GM12892 (cell line): ENCODE measurements at regions not wholly inside any gene's neighbourhood (a gene's known extent, or its start where the extent isn't known, plus 50 kb on each side); places are given as distances from the start of the nearest gene placed in this dataset.

Experiments
- POLR2A ChIP-seq: IDR thresholded peaks from 2 replicates; pipeline ENCODE4 v1.6.1; 2011; ENCODE audit warnings: low read depth, low read length, control low read depth
- TAF1 ChIP-seq: IDR thresholded peaks from 2 replicates; pipeline ENCODE4 v1.6.1; 2011; ENCODE audit warnings: low read depth, mild to moderate bottlenecking, control low read depth, low read length, borderline replicate concordance

DNA sequence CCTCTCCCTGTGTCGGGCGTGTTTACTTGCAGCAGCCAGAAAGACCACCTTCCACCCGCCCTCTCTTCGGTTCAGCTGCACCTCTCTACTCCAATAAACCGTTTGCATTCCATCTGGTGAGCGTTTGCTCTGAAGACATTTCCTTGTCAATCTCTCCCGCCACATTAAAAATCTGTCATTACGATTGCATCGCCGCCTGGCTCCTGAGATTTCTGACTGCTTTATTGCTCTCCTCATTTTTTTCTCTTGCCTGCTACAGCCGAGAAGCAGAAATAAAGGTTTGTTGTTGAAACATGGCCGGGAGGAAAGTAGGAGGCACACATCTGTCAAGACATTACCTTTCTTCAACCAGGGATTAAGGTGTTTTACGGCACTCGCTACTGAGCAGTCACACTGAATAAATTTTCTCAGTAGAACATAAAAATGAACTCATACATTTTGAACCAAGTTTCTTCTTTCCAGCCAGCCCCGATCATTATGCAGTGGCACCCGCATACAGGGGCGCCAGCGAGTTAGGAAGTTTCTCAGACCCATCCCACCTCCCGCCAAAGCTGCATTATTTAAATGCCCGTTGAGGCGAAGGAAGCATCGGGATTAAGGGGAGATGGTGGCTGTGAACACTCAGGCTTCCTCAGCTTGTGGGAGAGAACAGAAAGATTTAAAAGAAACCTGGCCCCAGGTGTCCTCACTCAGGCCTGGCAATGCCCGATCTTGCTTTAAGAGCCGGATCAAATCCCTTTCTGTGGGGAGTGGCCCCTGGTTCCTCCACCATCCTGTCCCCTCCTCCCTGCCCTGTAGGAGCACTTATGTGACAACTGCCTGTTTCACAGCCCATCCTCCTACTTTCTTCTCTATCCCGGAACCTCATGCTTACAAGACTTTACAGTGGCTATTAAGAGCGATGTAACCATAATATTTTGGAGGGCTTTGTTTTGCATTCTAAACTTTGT is 1108.9 kb downstream of the BCL11B start:
- TF ChIP-seq TAF1 (no peak), POLR2A (no peak)
